IPS-18c (cell line): ENCODE measurements at regions not wholly inside any gene's neighbourhood (a gene's known extent, or its start where the extent isn't known, plus 50 kb on each side); places are given as distances from the start of the nearest gene placed in this dataset.

Experiments
- H3K4me3 ChIP-seq: 2 replicates; pipeline ENCODE4 v1.7.0; 2013; ENCODE audit warnings: low read depth, mild to moderate bottlenecking, low read length, moderate library complexity; ENCODE audit not compliant: insufficient read depth
- H3K9me3 ChIP-seq: one replicate; pipeline ENCODE4 v1.6.1; 2013; ENCODE audit warnings: mild to moderate bottlenecking, low read length, moderate library complexity; ENCODE audit not compliant: control insufficient read depth, insufficient read depth

DNA sequence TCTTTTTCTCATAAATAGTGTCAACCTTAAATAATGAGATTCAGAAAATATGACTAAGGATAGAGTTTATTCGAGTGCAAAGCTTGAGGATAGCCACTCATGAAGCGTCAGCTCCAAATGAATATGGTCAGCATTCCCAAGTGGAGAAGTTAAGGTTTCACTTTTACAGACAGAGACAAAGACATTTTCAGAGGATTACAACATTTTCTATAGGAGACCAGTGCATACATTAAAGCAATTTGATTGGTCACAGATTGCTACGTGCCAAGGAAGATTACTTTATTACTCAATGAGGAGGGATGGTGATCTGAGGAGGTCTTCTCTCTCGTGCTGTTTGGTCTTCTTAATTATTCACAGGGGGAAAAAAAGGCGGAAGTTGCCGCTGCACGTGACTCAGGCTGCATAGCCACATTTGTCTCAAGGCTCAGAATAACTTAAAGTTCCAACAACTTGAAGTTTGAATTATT is 60.1 kb upstream of the SPATA31C2 start:
- Histone ChIP-seq H3K4me3 (no peak overlapping the region), H3K9me3 (no peaks in the 10 kb centered on the region)

DNA sequence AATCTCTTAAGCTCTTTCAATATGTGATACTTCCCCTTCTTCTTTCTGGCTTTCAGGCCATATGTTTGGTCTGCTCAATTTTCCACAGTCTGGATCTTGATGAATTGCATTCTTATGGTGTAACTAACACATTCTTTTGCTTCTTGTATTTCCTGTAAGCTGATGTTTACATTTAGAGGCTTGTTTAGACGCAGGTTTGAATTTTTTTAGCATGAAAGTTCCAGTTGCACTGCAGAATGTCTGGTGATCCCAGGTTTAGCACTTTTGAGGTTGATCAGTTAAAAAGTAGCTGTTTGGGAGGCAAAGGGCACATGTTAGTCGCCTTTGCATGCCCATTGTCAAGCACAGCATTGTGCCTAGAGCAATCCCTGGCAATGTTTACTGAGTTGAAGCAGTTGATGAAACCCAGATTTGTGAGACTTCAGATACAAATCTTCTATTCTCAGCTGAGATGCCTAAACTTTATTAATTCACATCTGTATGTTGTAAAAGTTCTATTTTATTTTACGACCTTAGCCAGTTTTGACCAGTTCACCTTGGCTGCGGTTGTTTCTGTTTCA is 59.6 kb upstream of the SPATA31C2 start:
- Histone ChIP-seq H3K4me3 (no peak overlapping the region), H3K9me3 (no peaks in the 10 kb centered on the region)

DNA sequence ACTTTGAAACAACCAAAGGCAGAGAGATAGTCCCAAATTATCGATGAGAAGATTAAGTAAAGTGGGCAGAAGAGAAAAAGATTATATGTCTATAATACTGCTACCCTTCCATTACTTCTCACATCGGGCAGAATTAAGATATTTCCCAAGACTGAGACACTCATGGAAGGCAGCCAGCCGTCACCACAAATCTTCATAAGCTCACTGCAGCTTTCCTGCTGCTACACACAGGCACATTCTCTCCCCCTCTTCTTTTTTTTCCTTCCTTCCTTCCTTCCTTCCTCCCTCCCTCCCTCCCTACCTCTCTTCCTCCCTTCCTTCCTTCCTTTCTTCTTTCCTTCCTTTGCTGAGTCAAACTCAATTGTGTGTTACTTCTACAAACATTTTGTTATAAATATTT is 58.7 kb upstream of the SPATA31C2 start:
- Histone ChIP-seq H3K9me3 (no peaks in the 10 kb centered on the region), H3K4me3 (no peak overlapping the region)

DNA sequence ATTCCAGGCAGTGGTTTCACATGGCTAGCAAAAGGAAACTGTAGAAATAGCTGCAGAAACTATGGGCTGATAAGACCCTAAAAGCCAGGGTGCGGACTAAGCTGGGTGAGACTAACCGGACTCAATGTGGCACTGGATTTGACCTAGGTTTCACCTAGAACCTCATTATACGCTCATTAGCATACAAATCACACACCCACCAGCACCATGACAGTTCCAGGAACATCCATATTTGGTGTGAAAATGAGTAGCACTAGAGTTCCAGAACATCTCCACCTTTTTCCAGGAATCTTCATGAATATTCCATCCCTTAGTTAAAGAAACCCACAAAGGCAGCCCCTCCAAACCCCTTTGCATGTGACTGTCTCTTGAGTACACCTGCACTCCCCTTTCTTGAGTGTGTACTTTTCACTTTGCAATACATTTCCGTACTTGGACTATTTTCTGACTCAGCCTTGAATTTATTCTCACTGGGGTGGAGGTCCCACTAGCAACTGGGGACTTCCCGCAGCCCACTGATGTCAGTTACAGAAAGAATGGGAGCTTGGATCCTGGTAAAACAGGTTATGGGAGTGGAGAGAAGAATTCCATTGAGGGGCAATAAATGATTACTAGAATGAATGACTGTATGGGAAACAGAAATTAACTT is 58.0 kb upstream of the SPATA31C2 start:
- no peaks in the 10 kb centered on the region for H3K9me3 ChIP-seq
- no peak overlapping the region for H3K4me3 ChIP-seq

DNA sequence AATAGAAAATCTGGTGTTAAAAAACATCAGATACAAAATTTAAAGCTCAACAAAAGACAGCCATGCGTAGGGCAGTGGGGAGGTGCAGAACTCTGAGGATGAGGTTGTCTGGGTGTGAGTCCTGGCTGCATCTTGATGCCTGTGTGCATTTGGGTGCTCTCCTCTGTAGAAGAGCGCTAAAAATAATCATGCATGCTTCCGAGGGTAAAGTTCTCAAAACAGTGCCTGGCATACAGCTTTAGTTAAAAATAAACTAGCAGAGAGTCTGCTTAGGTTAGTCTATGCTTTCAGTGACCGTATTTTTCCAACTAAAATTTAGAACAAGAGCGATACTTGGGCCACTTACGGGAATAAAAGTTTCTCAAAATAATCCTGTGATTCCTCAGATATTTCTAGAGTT is 55.5 kb upstream of the SPATA31C2 start:
- H3K4me3 ChIP-seq: no peak overlapping the region

DNA sequence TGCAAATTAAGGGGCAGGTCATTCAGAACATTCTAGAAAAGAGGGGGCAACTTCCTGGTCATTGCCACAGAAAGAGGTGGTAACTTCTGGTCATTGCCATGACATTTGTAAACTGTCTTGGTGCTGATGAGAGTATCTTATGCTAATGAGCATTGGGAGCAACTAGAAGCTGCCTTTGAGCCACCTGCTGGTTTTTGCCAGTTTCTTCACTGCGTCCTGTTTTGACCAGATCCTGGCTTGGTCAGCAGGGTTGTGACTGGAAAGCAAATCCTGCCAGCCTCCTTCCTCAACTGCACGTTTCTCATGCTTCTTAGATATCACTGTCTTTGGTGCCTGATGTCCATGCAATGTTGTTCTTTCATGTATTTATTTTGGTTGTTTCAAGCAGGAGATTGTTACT is 53.2 kb upstream of the SPATA31C2 start:
- no peaks in the 10 kb centered on the region for H3K9me3 ChIP-seq

More for the DNA sequence above, 55.5 kb upstream of the SPATA31C2 start:
- no peaks in the 10 kb centered on the region for H3K9me3 ChIP-seq

DNA sequence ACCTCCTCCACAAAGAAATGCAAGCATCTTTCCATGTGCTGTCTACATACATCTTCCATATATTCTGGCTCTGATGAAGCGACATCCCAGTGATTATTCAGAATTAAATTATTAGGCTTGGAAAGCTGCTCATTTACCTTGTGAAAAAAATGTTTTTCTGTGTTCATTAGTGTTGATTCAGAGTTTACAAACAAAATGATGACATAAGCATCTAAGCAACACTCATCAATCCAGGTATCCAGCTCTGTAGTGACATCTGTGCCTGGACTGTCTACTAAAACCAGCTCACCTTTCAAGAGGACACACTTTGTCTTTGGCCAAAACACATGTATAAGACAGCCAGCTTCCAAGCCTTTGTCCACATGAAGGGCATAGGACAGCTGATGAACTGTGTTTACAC is 51.1 kb upstream of the SPATA31C2 start:
- Histone ChIP-seq H3K4me3 (no peak overlapping the region), H3K9me3 (no peaks in the 10 kb centered on the region)

More for the DNA sequence above, 53.2 kb upstream of the SPATA31C2 start:
- H3K4me3 ChIP-seq: no peak overlapping the region
